ENCODE measurements at regions not wholly inside any gene's neighbourhood (a gene's known extent, or its start where the extent isn't known, plus 50 kb on each side); places are given as distances from the start of the nearest gene placed in this dataset.

- TF ChIP-seq CTCF (IDR thresholded peaks at IDR 0.05; ENCODE audit: poor library complexity, severe bottlenecking) (no peak), EZH2 (IDR thresholded peaks at IDR 0.05; ENCODE audit: borderline replicate concordance, insufficient read depth, low read length, poor library complexity, severe bottlenecking) (no peak), MXI1 (conservative IDR thresholded peaks at IDR 0.05; ENCODE audit: poor library complexity, severe bottlenecking) (no peak), RAD21 (conservative IDR thresholded peaks at IDR 0.05) (no peak), SMC3 (conservative IDR thresholded peaks at IDR 0.05; ENCODE audit: poor library complexity) (no peak)
These were observed 158.4 kb upstream of the IRX3 start for GRCh38 chr16:54444851-54445458.
